ENCODE measurements at regions not wholly inside any gene's neighbourhood (a gene's known extent, or its start where the extent isn't known, plus 50 kb on each side); places are given as distances from the start of the nearest gene placed in this dataset.

DNA sequence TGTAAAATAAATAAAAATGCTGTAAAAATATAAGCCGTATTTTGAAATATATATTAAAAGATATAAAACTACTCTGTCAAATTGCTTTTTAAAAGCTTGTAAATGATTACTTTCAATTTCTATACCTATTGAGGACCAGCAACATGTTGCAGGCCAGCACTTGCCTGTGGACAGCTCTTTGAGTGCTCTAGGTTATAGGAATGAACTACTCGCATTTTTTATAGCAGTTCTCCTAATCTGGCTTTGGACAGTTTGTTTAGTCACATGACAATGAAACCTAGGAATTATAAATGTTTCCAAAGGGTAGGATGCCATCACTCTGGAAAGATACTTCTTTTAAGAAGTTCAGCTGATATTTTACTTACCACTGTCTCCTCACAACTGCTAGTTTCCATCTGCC is 117.7 kb upstream of the PTPRZ1 start:
- intact Hi-C loops (cut with DNase I), result loop anchor here in 1 of 2 donors (10.0 kb wide), 1 partner anchor 240 kb away; no protein-coding TSS in a partner anchor
- no peaks in the 10 kb centered on the region for H3K4me1 ChIP-seq (replicated peaks in 1 of 2)
- no peaks in the 10 kb centered on the region for H3K36me3 ChIP-seq (replicated peaks in 1 of 2)
- no peak overlapping the region for H3K27ac ChIP-seq
- H3K4me3 ChIP-seq, result no peak overlapping the region
- H3K27me3 ChIP-seq, result no peaks in the 10 kb centered on the region
- DNase-seq, result no peak
- H3K9me3 ChIP-seq (replicated peaks in 1 of 3), result no peaks in the 10 kb centered on the region
- TF ChIP-seq, protein P1, sequence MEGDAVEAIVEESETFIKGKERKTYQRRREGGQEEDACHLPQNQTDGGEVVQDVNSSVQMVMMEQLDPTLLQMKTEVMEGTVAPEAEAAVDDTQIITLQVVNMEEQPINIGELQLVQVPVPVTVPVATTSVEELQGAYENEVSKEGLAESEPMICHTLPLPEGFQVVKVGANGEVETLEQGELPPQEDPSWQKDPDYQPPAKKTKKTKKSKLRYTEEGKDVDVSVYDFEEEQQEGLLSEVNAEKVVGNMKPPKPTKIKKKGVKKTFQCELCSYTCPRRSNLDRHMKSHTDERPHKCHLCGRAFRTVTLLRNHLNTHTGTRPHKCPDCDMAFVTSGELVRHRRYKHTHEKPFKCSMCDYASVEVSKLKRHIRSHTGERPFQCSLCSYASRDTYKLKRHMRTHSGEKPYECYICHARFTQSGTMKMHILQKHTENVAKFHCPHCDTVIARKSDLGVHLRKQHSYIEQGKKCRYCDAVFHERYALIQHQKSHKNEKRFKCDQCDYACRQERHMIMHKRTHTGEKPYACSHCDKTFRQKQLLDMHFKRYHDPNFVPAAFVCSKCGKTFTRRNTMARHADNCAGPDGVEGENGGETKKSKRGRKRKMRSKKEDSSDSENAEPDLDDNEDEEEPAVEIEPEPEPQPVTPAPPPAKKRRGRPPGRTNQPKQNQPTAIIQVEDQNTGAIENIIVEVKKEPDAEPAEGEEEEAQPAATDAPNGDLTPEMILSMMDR (IDR thresholded peaks at IDR 0.05), result no peak
- TF ChIP-seq POLR2A (IDR thresholded peaks at IDR 0.05), result no peak
- 61 to 69% (median 66%) methylated on average over 2 of the region's 2 CpGs for WGBS, 4 donors

- Histone ChIP-seq H3K27ac (no peak overlapping the region), H3K27me3 (no peaks in the 10 kb centered on the region), H3K4me3 (no peak overlapping the region), H3K36me3 (replicated peaks in 1 of 2) (no peaks in the 10 kb centered on the region), H3K4me1 (replicated peaks in 1 of 2) (no peaks in the 10 kb centered on the region), H3K9me3 (replicated peaks in 1 of 3) (no peaks in the 10 kb centered on the region)
- no peak for DNase-seq
- intact Hi-C loops (cut with DNase I), result loop anchor here in 1 of 2 donors (10.0 kb wide), 1 partner anchor 241 kb away; no protein-coding TSS in a partner anchor
- 63 to 82% (median 75%) methylated on average over 2 of the region's 2 CpGs for WGBS, 4 donors
- TF ChIP-seq, protein P1 (IDR thresholded peaks at IDR 0.05), result no peak
- TF ChIP-seq POLR2A (IDR thresholded peaks at IDR 0.05), result no peak
These were observed 119.0 kb upstream of the PTPRZ1 start for GRCh38 chr7:121753944-121754343.

GRCh38 chr7:121752706-121753105 is 120.3 kb upstream of the PTPRZ1 start:
- intact Hi-C loops (cut with DNase I), result loop anchor here in 1 of 2 donors (10.0 kb wide), 1 partner anchor 242 kb away; no protein-coding TSS in a partner anchor
- H3K27ac ChIP-seq, result no peak overlapping the region
- TF ChIP-seq, protein P1 (IDR thresholded peaks at IDR 0.05), result peak in 4 of 6 experiments; percentile 14 to 29 (median 18)
- no peak for TF ChIP-seq POLR2A (IDR thresholded peaks at IDR 0.05)
- H3K4me3 ChIP-seq, result no peak overlapping the region
- H3K27me3 ChIP-seq, result no peaks in the 10 kb centered on the region
- peak in 1 of 7 donors; percentile 2 for DNase-seq
- H3K36me3 ChIP-seq (replicated peaks in 1 of 2), result no peaks in the 10 kb centered on the region
- H3K9me3 ChIP-seq (replicated peaks in 1 of 3), result no peaks in the 10 kb centered on the region
- H3K4me1 ChIP-seq (replicated peaks in 1 of 2), result no peaks in the 10 kb centered on the region
- WGBS, 4 donors, result 11 to 22% (median 14%) methylated on average over 3 to 4 of the region's 4 CpGs

DNA sequence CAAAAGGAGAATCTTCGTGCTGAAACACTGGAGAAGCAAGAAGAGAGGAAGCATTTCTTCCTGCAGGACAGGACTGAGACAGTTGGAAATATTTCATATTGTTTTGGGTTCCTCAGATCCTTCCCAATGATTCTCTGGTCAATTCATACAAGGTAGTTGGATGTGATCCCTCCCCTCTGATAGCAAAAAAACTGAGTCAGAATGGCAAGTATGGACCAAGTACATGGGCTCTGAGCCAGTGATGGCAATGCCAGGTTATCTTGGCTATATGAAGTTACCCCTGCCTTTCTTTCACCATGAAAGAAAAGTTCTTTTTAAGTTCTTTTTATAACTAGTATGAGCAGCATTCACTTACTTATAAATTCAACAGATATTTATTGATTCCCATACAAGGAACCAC is 124.4 kb upstream of the PTPRZ1 start:
- TF ChIP-seq, protein P1 (IDR thresholded peaks at IDR 0.05), result no peak
- no peak for TF ChIP-seq POLR2A (IDR thresholded peaks at IDR 0.05)
- 55 to 62% (median 58%) methylated on average over 1 of the region's 1 CpG for WGBS, 4 donors
- intact Hi-C loops (cut with DNase I), result no loop called here

More for the DNA sequence above, 124.4 kb upstream of the PTPRZ1 start:
- Histone ChIP-seq H3K27ac (no peak overlapping the region), H3K4me1 (replicated peaks in 1 of 2) (no peaks in the 10 kb centered on the region), H3K9me3 (replicated peaks in 1 of 3) (no peaks in the 10 kb centered on the region), H3K36me3 (replicated peaks in 1 of 2) (no peaks in the 10 kb centered on the region), H3K4me3 (no peak overlapping the region), H3K27me3 (no peaks in the 10 kb centered on the region)
- DNase-seq, result no peak
